Keratinocyte (primary cell): ENCODE measurements at regions not wholly inside any gene's neighbourhood (a gene's known extent, or its start where the extent isn't known, plus 50 kb on each side); places are given as distances from the start of the nearest gene placed in this dataset.

Experiments used
- DNase-seq: peaks from one replicate; pipeline ENCODE4 v3.0.0-alpha.2; 2011; ENCODE audit warnings: low read depth, missing footprints, low spot score
- FAIRE-seq: peaks from 2 replicates; lab custom pipeline; 2011; peaks lifted over from hg19 to GRCh38; lab: Jason Lieb, UNC
- H2AFZ ChIP-seq: 2 replicates; pipeline ENCODE4 v1.6.0; 2012; ENCODE audit warnings: low read length, control low read depth, inconsistent platforms; ENCODE audit not compliant: control insufficient read depth
- H3K27ac ChIP-seq: 2 replicates; pipeline ENCODE4 v1.5.1; 2011; ENCODE audit warnings: low read length; ENCODE audit not compliant: control insufficient read depth, insufficient read depth
- H3K27me3 ChIP-seq: 3 replicates; pipeline ENCODE4 v1.6.0; 2011; ENCODE audit warnings: low read length; ENCODE audit not compliant: control insufficient read depth, insufficient read depth; ENCODE audit errors: extremely low read depth
- H3K36me3 ChIP-seq, 2 experiments: 2 replicates in 1 of 2; 3 replicates in 1 of 2; pipeline ENCODE4 v1.5.1; 2011; ENCODE audit warnings: low read length in 2 of 2, mild to moderate bottlenecking in 1 of 2; ENCODE audit not compliant: control insufficient read depth in 2 of 2, insufficient read depth in 2 of 2; ENCODE audit errors: extremely low read depth in 1 of 2
- H3K4me1 ChIP-seq: 3 replicates; pipeline ENCODE4 v1.5.1; 2011; ENCODE audit warnings: low read length; ENCODE audit not compliant: control insufficient read depth, insufficient read depth; ENCODE audit errors: extremely low read depth
- H3K4me2 ChIP-seq: 3 replicates; pipeline ENCODE4 v1.6.0; 2011; ENCODE audit warnings: low read depth, low read length; ENCODE audit not compliant: control insufficient read depth, insufficient read depth; ENCODE audit errors: extremely low read depth
- H3K4me3 ChIP-seq, 3 experiments: fragments of 200-600 bp in 1 of 3; sonication (generic) in 1 of 3; 2 replicates in 2 of 3; 3 replicates in 1 of 3; pipeline ENCODE4 v1.5.1; 2011 to 2016; ENCODE audit warnings: low read length in 3 of 3, mild to moderate bottlenecking in 3 of 3, control low read depth in 2 of 3, inconsistent platforms in 1 of 3, low read depth in 1 of 3, mixed read lengths in 1 of 3, mixed run types in 1 of 3, moderate library complexity in 1 of 3; ENCODE audit not compliant: control insufficient read depth in 2 of 3, insufficient read depth in 2 of 3; ENCODE audit errors: extremely low read depth in 1 of 3
- H3K79me2 ChIP-seq: 2 replicates; pipeline ENCODE4 v1.6.0; 2012; ENCODE audit warnings: low read length; ENCODE audit not compliant: control insufficient read depth, insufficient read depth
- H3K9ac ChIP-seq: 3 replicates; pipeline ENCODE4 v1.6.0; 2011; ENCODE audit warnings: low read length; ENCODE audit not compliant: control insufficient read depth, insufficient read depth; ENCODE audit errors: extremely low read depth
- H3K9me1 ChIP-seq: 3 replicates; pipeline ENCODE4 v1.6.0; 2011; ENCODE audit warnings: low read length; ENCODE audit not compliant: control insufficient read depth, insufficient read depth; ENCODE audit errors: extremely low read depth
- H3K9me3 ChIP-seq: 2 replicates; pipeline ENCODE4 v1.5.1; 2012; ENCODE audit warnings: low read depth, low read length; ENCODE audit not compliant: control insufficient read depth
- H4K20me1 ChIP-seq: 3 replicates; pipeline ENCODE4 v1.6.0; 2011; ENCODE audit warnings: low read length; ENCODE audit not compliant: control insufficient read depth, insufficient read depth; ENCODE audit errors: extremely low read depth
- CTCF ChIP-seq, 3 experiments: IDR thresholded peaks in 1 of 3; conservative IDR thresholded peaks in 1 of 3; optimal IDR thresholded peaks in 1 of 3; 2 replicates in 2 of 3; 3 replicates in 1 of 3; pipeline versions ENCODE3 to v1.5.1; 2011; ENCODE audit warnings: low read length in 3 of 3, mild to moderate bottlenecking in 3 of 3, moderate library complexity in 2 of 3, control low read depth in 1 of 3, inconsistent platforms in 1 of 3; ENCODE audit not compliant: insufficient read depth in 2 of 3; ENCODE audit errors: extremely low read depth in 1 of 3
- EZH2 ChIP-seq: IDR thresholded peaks from one replicate; pipeline ENCODE4 v1.6.1; 2012; ENCODE audit warnings: inconsistent platforms, mild to moderate bottlenecking, low read length, moderate library complexity
- dilution Hi-C: fragments of 300-500 bp; cut with MboI; formaldehyde crosslinking; loops from one replicate; pipeline ENCODE4 v1.7.0; 2020; ENCODE audit warnings: low sequenced_read_pairs; ENCODE audit not compliant: extremely low pct_ligation_motif_present

DNA sequence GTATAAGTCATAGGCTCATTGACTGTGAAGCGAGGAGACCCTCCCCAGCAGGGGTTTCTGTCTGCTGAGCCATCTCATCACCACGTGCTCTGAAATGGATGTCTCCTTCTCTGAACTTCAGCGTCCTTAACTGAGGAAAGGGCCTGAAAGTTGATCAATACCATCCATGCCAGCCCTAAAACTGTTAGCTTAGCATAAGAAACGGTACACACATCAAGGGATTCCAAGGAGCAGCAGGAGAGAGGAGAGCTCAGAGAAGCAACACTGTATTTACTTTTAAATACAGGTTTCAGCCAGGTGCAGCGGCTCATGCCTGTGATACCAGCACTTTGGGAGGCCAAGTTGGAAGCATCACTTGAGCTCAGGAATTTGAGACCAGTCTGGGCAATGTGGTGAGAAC is 248.9 kb upstream of the TNRC6C start:
- dilution Hi-C loops = no loop called here
- Histone ChIP-seq H3K4me3 (no peak overlapping the region), H3K4me1 (no peaks in the 10 kb centered on the region), H3K36me3 (no peaks in the 10 kb centered on the region), H3K9me3 (peaks cover 6% of the 10 kb centered on the region), H3K9ac (no peak overlapping the region), H4K20me1 (no peaks in the 10 kb centered on the region), H2AFZ (no peak overlapping the region), H3K4me2 (no peak overlapping the region), H3K27me3 (no peaks in the 10 kb centered on the region), H3K27ac (no peak overlapping the region), H3K79me2 (no peaks in the 10 kb centered on the region), H3K9me1 (no peaks in the 10 kb centered on the region)
- FAIRE-seq (no peak), DNase-seq (no peak)
- TF ChIP-seq CTCF (optimal IDR thresholded peaks at IDR 0.05 in 1 of 3, IDR thresholded peaks at IDR 0.05 in 1 of 3, conservative IDR thresholded peaks at IDR 0.05 in 1 of 3; ENCODE audit: extremely low read depth in 1 of 3, insufficient read depth in 2 of 3, low read length in 3 of 3) (no peak), EZH2 (no peak)

DNA sequence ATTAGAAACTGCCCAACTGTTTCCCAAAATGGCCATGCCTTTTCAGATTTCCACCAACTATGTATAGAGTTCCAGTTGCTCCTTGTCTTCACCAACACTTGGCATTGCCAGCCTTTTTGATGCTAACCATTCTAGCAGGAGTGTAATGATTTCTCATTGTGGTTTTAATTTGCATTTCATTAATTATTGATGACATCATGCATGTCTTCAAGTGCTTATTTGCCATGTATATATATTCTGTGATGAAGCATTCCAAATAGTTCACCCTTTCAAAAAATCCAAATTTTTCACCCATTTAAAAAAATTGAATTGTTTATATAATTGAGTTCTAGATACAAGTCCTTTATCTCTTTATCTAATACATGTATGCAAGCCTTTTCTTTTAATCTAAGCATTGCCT is 245.9 kb upstream of the TNRC6C start:
- no peak for TF ChIP-seq CTCF (optimal IDR thresholded peaks at IDR 0.05 in 1 of 3, IDR thresholded peaks at IDR 0.05 in 1 of 3, conservative IDR thresholded peaks at IDR 0.05 in 1 of 3; ENCODE audit: extremely low read depth in 1 of 3, insufficient read depth in 2 of 3, low read length in 3 of 3)
- TF ChIP-seq EZH2 = no peak
- no peaks in the 10 kb centered on the region for H3K36me3 ChIP-seq
- H3K9ac ChIP-seq = no peak overlapping the region
- no peak for FAIRE-seq
- H2AFZ ChIP-seq = no peak overlapping the region
- dilution Hi-C loops = loop anchor here (10.0 kb wide), 1 partner anchor 58 kb away; no protein-coding TSS in a partner anchor
- H3K4me2 ChIP-seq = no peak overlapping the region
- no peaks in the 10 kb centered on the region for H3K9me1 ChIP-seq
- no peaks in the 10 kb centered on the region for H4K20me1 ChIP-seq
- DNase-seq = no peak
- no peaks in the 10 kb centered on the region for H3K9me3 ChIP-seq
- no peaks in the 10 kb centered on the region for H3K4me1 ChIP-seq
- no peak overlapping the region for H3K27ac ChIP-seq
- no peaks in the 10 kb centered on the region for H3K79me2 ChIP-seq
- H3K27me3 ChIP-seq = no peaks in the 10 kb centered on the region
- no peak overlapping the region for H3K4me3 ChIP-seq
